H1 (cell line): ENCODE measurements at regions not wholly inside any gene's neighbourhood (a gene's known extent, or its start where the extent isn't known, plus 50 kb on each side); places are given as distances from the start of the nearest gene placed in this dataset.

Experiments used
- CTCF ChIA-PET: fragments of 300-600 bp; sonication (Branson Sonifier 250); formaldehyde crosslinking; loops from one replicate; lab custom pipeline; 2021; ENCODE audit not compliant: partially characterized antibody; lab: Charles Lee
- POLR2A ChIA-PET: fragments of 300-600 bp; sonication (Branson Sonifier 250); formaldehyde crosslinking; loops from one replicate; lab custom pipeline; 2021; ENCODE audit warnings: inconsistent platforms; ENCODE audit not compliant: partially characterized antibody; lab: Charles Lee
- DNase-seq, 2 experiments: peaks; one replicate each; pipeline versions ENCODE4 v3.0.0 to v3.0.0-alpha.2; 2010 to 2022; ENCODE audit warnings: low spot score in 2 of 2, low read depth in 1 of 2, mixed read lengths in 1 of 2
- FAIRE-seq: peaks from 2 replicates; lab custom pipeline; 2011; peaks lifted over from hg19 to GRCh38; lab: Jason Lieb, UNC
- H2AFZ ChIP-seq: 2 replicates; pipeline ENCODE4 v1.8.1; 2012; ENCODE audit warnings: low read length, inconsistent platforms
- H2AK5ac ChIP-seq: 2 replicates; pipeline ENCODE4 v1.6.1; 2013; ENCODE audit warnings: low read depth, low read length
- H2BK120ac ChIP-seq: replicated peaks from 2 replicates; pipeline ENCODE3; 2013; ENCODE audit warnings: low read depth, low read length, inconsistent platforms
- H2BK12ac ChIP-seq: 2 replicates; pipeline ENCODE4 v1.6.1; 2013; ENCODE audit warnings: low read depth, low read length
- H2BK15ac ChIP-seq: 2 replicates; pipeline ENCODE4 v1.6.1; 2013; ENCODE audit warnings: low read length
- H2BK20ac ChIP-seq: 2 replicates; pipeline ENCODE4 v1.6.1; 2013; ENCODE audit warnings: low read length
- H2BK5ac ChIP-seq: 2 replicates; pipeline ENCODE4 v1.6.1; 2013; ENCODE audit warnings: low read depth, low read length
- H3K14ac ChIP-seq: 2 replicates; pipeline ENCODE4 v1.6.1; 2013; ENCODE audit warnings: inconsistent platforms; ENCODE audit not compliant: insufficient read length
- H3K18ac ChIP-seq: 2 replicates; pipeline ENCODE4 v1.6.1; 2013; ENCODE audit warnings: low read length; ENCODE audit errors: extremely low read depth
- H3K23ac ChIP-seq: 2 replicates; pipeline ENCODE4 v1.6.1; 2013; ENCODE audit warnings: inconsistent platforms; ENCODE audit not compliant: insufficient read length
- H3K23me2 ChIP-seq: 2 replicates; pipeline ENCODE4 v1.6.1; 2013; ENCODE audit warnings: low read depth, low read length
- H3K27ac ChIP-seq: 2 replicates; pipeline ENCODE4 v1.6.1; 2011; ENCODE audit warnings: low read depth, low read length, inconsistent platforms
- H3K27me3 ChIP-seq, 4 experiments: replicated peaks in 1 of 4; 1 replicate in 1 of 4; 2 replicates in 3 of 4; pipeline versions ENCODE4 v1.6.1 to v1.8.1; 2011 to 2013; ENCODE audit warnings: low read length in 3 of 4, mild to moderate bottlenecking in 3 of 4, inconsistent platforms in 2 of 4, mixed read lengths in 2 of 4, moderate library complexity in 1 of 4; ENCODE audit not compliant: control insufficient read depth in 3 of 4, insufficient read depth in 3 of 4; ENCODE audit errors: extremely low read depth in 1 of 4
- H3K36me3 ChIP-seq, 4 experiments: 2 replicates each; pipeline versions ENCODE4 v1.6.1 to v1.8.1; 2011 to 2013; ENCODE audit warnings: mild to moderate bottlenecking in 4 of 4, low read length in 3 of 4, moderate library complexity in 2 of 4, control low read depth in 1 of 4, inconsistent platforms in 1 of 4; ENCODE audit not compliant: insufficient read depth in 4 of 4, control insufficient read depth in 2 of 4
- H3K4ac ChIP-seq: replicated peaks from 2 replicates; pipeline ENCODE3; 2013; ENCODE audit warnings: low read length, low read depth, mixed read lengths, inconsistent platforms; ENCODE audit not compliant: insufficient read length
- H3K4me1 ChIP-seq, 4 experiments: replicated peaks in 1 of 4; 1 replicate in 1 of 4; 2 replicates in 3 of 4; pipeline versions ENCODE4 v1.6.1 to v1.8.1; 2011 to 2013; ENCODE audit warnings: low read length in 3 of 4, inconsistent platforms in 2 of 4, mixed read lengths in 1 of 4; ENCODE audit not compliant: insufficient read depth in 4 of 4, control insufficient read depth in 3 of 4
- H3K4me2 ChIP-seq, 2 experiments: 2 replicates each; pipeline versions ENCODE4 v1.6.1 to v1.8.1; 2011 to 2013; ENCODE audit warnings: low read depth in 2 of 2, low read length in 2 of 2, control low read depth in 1 of 2, inconsistent platforms in 1 of 2, mild to moderate bottlenecking in 1 of 2; ENCODE audit not compliant: insufficient read depth in 1 of 2
- H3K4me3 ChIP-seq, 4 experiments: fragments of 200-600, 300-600 bp in 1 of 4; sonication (generic), shearing (Covaris generic), sonication (Bioruptor Twin) in 1 of 4; 2 replicates each; pipeline versions ENCODE4 v1.5.1 to v1.8.1; 2011 to 2016; ENCODE audit warnings: low read length in 4 of 4, low read depth in 3 of 4, control low read depth in 2 of 4, inconsistent platforms in 2 of 4, mild to moderate bottlenecking in 2 of 4, mixed read lengths in 1 of 4, moderate library complexity in 1 of 4; ENCODE audit not compliant: insufficient read depth in 2 of 4; ENCODE audit errors: extremely low read depth in 1 of 4
- H3K56ac ChIP-seq: replicated peaks from 2 replicates; pipeline ENCODE3; 2013; ENCODE audit warnings: low read depth, mild to moderate bottlenecking, mixed read lengths, low read length, inconsistent platforms; ENCODE audit not compliant: insufficient read length
- H3K79me1 ChIP-seq: 2 replicates; pipeline ENCODE4 v1.6.1; 2013; ENCODE audit warnings: low read depth, low read length, control low read depth
- H3K79me2 ChIP-seq, 2 experiments: 2 replicates each; pipeline versions ENCODE4 v1.6.1 to v1.8.1; 2012 to 2013; ENCODE audit warnings: low read length in 2 of 2, mild to moderate bottlenecking in 2 of 2, inconsistent platforms in 1 of 2; ENCODE audit not compliant: insufficient read depth in 2 of 2, control insufficient read depth in 1 of 2
- H3K9ac ChIP-seq, 4 experiments: replicated peaks in 1 of 4; 1 replicate in 1 of 4; 2 replicates in 3 of 4; pipeline versions ENCODE4 v1.6.1 to v1.8.1; 2011 to 2013; ENCODE audit warnings: low read depth in 3 of 4, low read length in 3 of 4, control low read depth in 2 of 4, mild to moderate bottlenecking in 2 of 4, moderate library complexity in 2 of 4, inconsistent platforms in 1 of 4; ENCODE audit errors: extremely low read depth in 1 of 4
- H3K9me3 ChIP-seq, 2 experiments: 2 replicates each; pipeline versions ENCODE4 v1.6.1 to v1.8.1; 2012 to 2013; ENCODE audit warnings: mild to moderate bottlenecking in 2 of 2, moderate library complexity in 2 of 2, control low read depth in 1 of 2, inconsistent platforms in 1 of 2, low read depth in 1 of 2, low read length in 1 of 2, mixed read lengths in 1 of 2; ENCODE audit not compliant: insufficient read depth in 2 of 2
- H4K20me1 ChIP-seq, 2 experiments: replicated peaks in 1 of 2; 2 replicates each; pipeline versions ENCODE3 to v1.8.1; 2011 to 2013; ENCODE audit warnings: inconsistent platforms in 2 of 2, low read length in 2 of 2, mild to moderate bottlenecking in 1 of 2; ENCODE audit not compliant: insufficient read depth in 2 of 2, control insufficient read depth in 1 of 2
- H4K5ac ChIP-seq: 2 replicates; pipeline ENCODE4 v1.6.1; 2013; ENCODE audit warnings: low read length, low read depth, mixed read lengths, inconsistent platforms; ENCODE audit not compliant: insufficient read length
- H4K8ac ChIP-seq: 2 replicates; pipeline ENCODE4 v1.8.0; 2013; ENCODE audit warnings: mild to moderate bottlenecking, moderate library complexity, low read length, inconsistent platforms; ENCODE audit not compliant: insufficient read depth; ENCODE audit errors: extremely low read depth
- H4K91ac ChIP-seq: replicated peaks from 2 replicates; pipeline ENCODE3; 2013; ENCODE audit warnings: low read length, mixed read lengths, inconsistent platforms; ENCODE audit not compliant: insufficient read length
- HDAC6 ChIP-seq: IDR thresholded peaks from one replicate; pipeline ENCODE4 v1.7.1; 2012; ENCODE audit warnings: low read depth, mild to moderate bottlenecking, inconsistent platforms, low read length, moderate library complexity
- KDM4A ChIP-seq: IDR thresholded peaks from one replicate; pipeline ENCODE4 v1.7.1; 2012; ENCODE audit warnings: low read depth, mild to moderate bottlenecking, moderate library complexity, low read length, inconsistent platforms; ENCODE audit not compliant: severe bottlenecking
- SP2 ChIP-seq: IDR thresholded peaks from 2 replicates; pipeline ENCODE4 v1.6.1; 2012; ENCODE audit warnings: mild to moderate bottlenecking, low read length, inconsistent platforms
- TAF1 ChIP-seq: IDR thresholded peaks from 2 replicates; pipeline ENCODE4 v1.6.1; 2011; ENCODE audit warnings: mild to moderate bottlenecking, low read depth, low read length
- TAF7 ChIP-seq: optimal IDR thresholded peaks from 2 replicates; pipeline ENCODE3; 2011; ENCODE audit warnings: low read depth, mild to moderate bottlenecking, inconsistent platforms, low read length, moderate library complexity, borderline replicate concordance
- WGBS, 2 experiments: shearing (Covaris generic) in 1 of 2; methylation state at CpG; one replicate each; pipeline versions ENCODE4 v1.1.6 to v1.1.7; 2013 to 2015; ENCODE audit warnings: low lambda C conversion rate in 2 of 2, mixed read lengths in 2 of 2, inconsistent platforms in 1 of 2, low coverage in 1 of 2, missing lambda C conversion rate in 1 of 2; ENCODE audit not compliant: insufficient replicate concordance in 2 of 2, insufficient coverage in 1 of 2, insufficient read length in 1 of 2; ENCODE audit errors: extremely low coverage in 1 of 2, missing lambda C conversion rate in 1 of 2; 5-methylcytosine and 5-hydroxymethylcytosine counted together

GRCh38 chr12:19630536-19630935 is 191.2 kb downstream of the AEBP2 start:
- CTCF ChIA-PET: no interaction called here
- H3K18ac ChIP-seq: no peak overlapping the region

More at GRCh38 chr12:19630536-19630935, 191.2 kb downstream of the AEBP2 start:
- no peak overlapping the region for H3K4me3 ChIP-seq
- no peaks in the 10 kb centered on the region for H3K27me3 ChIP-seq
- DNase-seq: no peak
- 80% methylated on average over 1 of the region's 1 CpG; no CpG with 5 or more reads in 1 of the 2 experiments for WGBS, 2 experiments
- TF ChIP-seq HDAC6 (no peak), TAF1 (no peak), TAF7 (no peak), SP2 (no peak), KDM4A (no peak)
- TF ChIP-seq, all 59 proteins: peak for 0
- Histone ChIP-seq H4K91ac (no peak overlapping the region), H3K4ac (no peak overlapping the region), H3K23ac (no peak overlapping the region), H3K23me2 (no peaks in the 10 kb centered on the region), H3K27ac (no peak overlapping the region), H2BK12ac (no peak overlapping the region), H2BK15ac (no peak overlapping the region), H3K4me1 (no peaks in the 10 kb centered on the region), H3K36me3 (no peaks in the 10 kb centered on the region), H3K9me3 (no peaks in the 10 kb centered on the region), H2BK5ac (no peak overlapping the region), H3K9ac (no peak overlapping the region), H4K20me1 (no peaks in the 10 kb centered on the region), H3K79me1 (no peaks in the 10 kb centered on the region), H2AFZ (no peak overlapping the region), H4K8ac (no peak overlapping the region), H4K5ac (no peak overlapping the region), H2AK5ac (no peak overlapping the region), H2BK20ac (no peak overlapping the region), H3K14ac (no peak overlapping the region), H3K56ac (no peak overlapping the region), H2BK120ac (no peak overlapping the region), H3K79me2 (no peaks in the 10 kb centered on the region), H3K4me2 (no peak overlapping the region)
- no peak for FAIRE-seq
- POLR2A ChIA-PET: no interaction called here
